Vagina (tissue), 2 donors: ENCODE measurements at regions not wholly inside any gene's neighbourhood (a gene's known extent, or its start where the extent isn't known, plus 50 kb on each side); places are given as distances from the start of the nearest gene placed in this dataset.

Experiments
- POLR2A ChIP-seq, 2 donors: fragments of 450-650 bp; IDR thresholded peaks; one replicate each; pipeline ENCODE4 v1.6.1; 2017; ENCODE audit warnings: antibody characterized with exemption in 2 of 2, mild to moderate bottlenecking in 2 of 2, moderate library complexity in 2 of 2
- POLR2AphosphoS5 ChIP-seq, 2 donors: sonication (generic); formaldehyde crosslinking; IDR thresholded peaks; one replicate each; pipeline ENCODE4 v1.9.0; 2017; ENCODE audit warnings: antibody characterized with exemption in 2 of 2, mild to moderate bottlenecking in 2 of 2, low read depth in 1 of 2; ENCODE audit not compliant: insufficient read depth in 1 of 2
- TF ChIP-seq, protein P1 (sequence below), 3 experiments: fragments of 450-650 bp in 2 of 3; fragments of 200-600 bp in 1 of 3; sonication (generic) in 1 of 3; IDR thresholded peaks; one replicate each; pipeline ENCODE4 v1.5.1; 2017 to 2019; ENCODE audit warnings: antibody characterized with exemption in 3 of 3, mild to moderate bottlenecking in 2 of 3, moderate library complexity in 2 of 3

DNA sequence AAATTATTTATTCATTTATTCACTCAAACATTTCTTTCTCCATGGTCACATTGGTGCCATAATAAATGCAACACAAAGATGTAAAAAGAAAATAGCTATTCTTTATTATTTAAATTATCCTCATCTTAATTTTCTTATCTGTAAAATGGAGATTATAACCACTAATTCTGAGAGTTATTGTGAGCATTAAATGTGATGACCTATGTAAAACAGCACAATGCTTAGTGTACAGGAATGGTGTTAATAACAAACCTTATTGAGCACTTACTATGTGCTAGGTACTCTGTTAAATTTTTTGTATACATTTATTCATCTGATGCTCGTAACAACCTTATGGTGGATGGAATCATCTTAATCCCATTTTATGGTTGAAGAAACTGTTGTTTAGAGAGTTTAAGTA, 84.6 kb downstream of the NTMT2 start:
- no peak for TF ChIP-seq POLR2A (IDR thresholded peaks at IDR 0.05)
- TF ChIP-seq, protein P1, sequence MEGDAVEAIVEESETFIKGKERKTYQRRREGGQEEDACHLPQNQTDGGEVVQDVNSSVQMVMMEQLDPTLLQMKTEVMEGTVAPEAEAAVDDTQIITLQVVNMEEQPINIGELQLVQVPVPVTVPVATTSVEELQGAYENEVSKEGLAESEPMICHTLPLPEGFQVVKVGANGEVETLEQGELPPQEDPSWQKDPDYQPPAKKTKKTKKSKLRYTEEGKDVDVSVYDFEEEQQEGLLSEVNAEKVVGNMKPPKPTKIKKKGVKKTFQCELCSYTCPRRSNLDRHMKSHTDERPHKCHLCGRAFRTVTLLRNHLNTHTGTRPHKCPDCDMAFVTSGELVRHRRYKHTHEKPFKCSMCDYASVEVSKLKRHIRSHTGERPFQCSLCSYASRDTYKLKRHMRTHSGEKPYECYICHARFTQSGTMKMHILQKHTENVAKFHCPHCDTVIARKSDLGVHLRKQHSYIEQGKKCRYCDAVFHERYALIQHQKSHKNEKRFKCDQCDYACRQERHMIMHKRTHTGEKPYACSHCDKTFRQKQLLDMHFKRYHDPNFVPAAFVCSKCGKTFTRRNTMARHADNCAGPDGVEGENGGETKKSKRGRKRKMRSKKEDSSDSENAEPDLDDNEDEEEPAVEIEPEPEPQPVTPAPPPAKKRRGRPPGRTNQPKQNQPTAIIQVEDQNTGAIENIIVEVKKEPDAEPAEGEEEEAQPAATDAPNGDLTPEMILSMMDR (IDR thresholded peaks at IDR 0.05) = no peak
- TF ChIP-seq POLR2AphosphoS5 (IDR thresholded peaks at IDR 0.05; ENCODE audit: insufficient read depth in 1 of 2, low read depth in 1 of 2) = no peak
